Transverse colon (tissue), 4 donors: ENCODE measurements at regions not wholly inside any gene's neighbourhood (a gene's known extent, or its start where the extent isn't known, plus 50 kb on each side); places are given as distances from the start of the nearest gene placed in this dataset.
"Not testable (repeated sequence)": the region's sequence is repeated elsewhere in the genome, so short reads cannot be mapped to it uniquely, and the experiment has no call there.

ENCODE experiments used
- DNase-seq: peaks from one replicate; pipeline ENCODE4 v3.0.0-alpha.2; 2019
- H3K27ac ChIP-seq, 4 donors: fragments of 200-600 bp; sonication (generic); 2 replicates each; pipeline ENCODE4 v1.5.1; 2016 to 2018; ENCODE audit warnings: inconsistent platforms in 4 of 4
- H3K27me3 ChIP-seq: fragments of 200-600 bp; sonication (generic); 2 replicates; pipeline ENCODE4 v1.5.1; 2017; ENCODE audit warnings: inconsistent platforms
- H3K36me3 ChIP-seq, 4 donors: fragments of 200-600 bp; sonication (generic); 2 replicates each; pipeline ENCODE4 v1.5.1; 2017 to 2019; ENCODE audit warnings: inconsistent platforms in 4 of 4
- H3K4me1 ChIP-seq, 4 donors: fragments of 200-600 bp; sonication (generic); 2 replicates each; pipeline ENCODE4 v1.5.1; 2017 to 2020; ENCODE audit warnings: inconsistent platforms in 4 of 4
- H3K4me3 ChIP-seq, 4 donors: fragments of 200-600 bp; sonication (generic); 1 replicate in 1 of 4; 2 replicates in 3 of 4; pipeline versions ENCODE4 v1.5.1 to v1.6.1; 2017 to 2019; ENCODE audit warnings: inconsistent platforms in 4 of 4
- H3K9me3 ChIP-seq, 2 donors: fragments of 200-600 bp; sonication (generic); 2 replicates each; pipeline ENCODE4 v1.5.1; 2017 to 2019; ENCODE audit warnings: inconsistent platforms in 2 of 2
- EP300 ChIP-seq: sonication (generic); formaldehyde crosslinking; IDR thresholded peaks from one replicate; pipeline ENCODE4 v1.6.1; 2017; ENCODE audit warnings: antibody characterized with exemption, low read depth
- POLR2A ChIP-seq: fragments of 450-650 bp; IDR thresholded peaks from one replicate; pipeline ENCODE4 v1.6.1; 2016; ENCODE audit warnings: antibody characterized with exemption, mild to moderate bottlenecking, moderate library complexity
- POLR2AphosphoS5 ChIP-seq, 3 donors: sonication (generic); formaldehyde crosslinking; IDR thresholded peaks; one replicate each; pipeline ENCODE4 v1.6.1; 2016; ENCODE audit warnings: antibody characterized with exemption in 3 of 3
- WGBS, 2 donors: methylation state at CpG; one replicate each; pipeline ENCODE4 v1.1.5; 2018; ENCODE audit warnings: low coverage in 1 of 2; 5-methylcytosine and 5-hydroxymethylcytosine counted together
- in situ Hi-C, 4 donors: fragments of 200-750 bp; cut with MboI; loops; one replicate each; pipeline versions ENCODE4 v1.15.0 to v1.15.1; 2017; ENCODE audit warnings: low sequenced_read_pairs in 3 of 4, low pct_ligation_motif_present in 1 of 4, low pct_unique_long_range_greater_than_20kb in 1 of 4
- intact Hi-C: fragments of 100-400 bp; cut with DNase I; formaldehyde crosslinking; loops from one replicate; pipeline ENCODE4 v1.15.1; 2023; ENCODE audit warnings: low total_unique reads
- TF ChIP-seq, protein P1 (sequence below), 5 experiments: fragments of 200-600 bp in 3 of 5; fragments of 450-650 bp in 2 of 5; sonication (generic) in 3 of 5; IDR thresholded peaks; 1 replicate in 2 of 5; 2 replicates in 3 of 5; pipeline ENCODE4 v1.5.1; 2016 to 2017; ENCODE audit warnings: antibody characterized with exemption in 5 of 5, inconsistent platforms in 3 of 5, mild to moderate bottlenecking in 2 of 5, moderate library complexity in 1 of 5

GRCh38 chr13:75963302-75963701, 327.2 kb downstream of the LMO7 start:
- Histone ChIP-seq H3K4me3 (no peak overlapping the region), H3K27ac (no peak overlapping the region), H3K27me3 (no peaks in the 10 kb centered on the region), H3K36me3 (no peaks in the 10 kb centered on the region), H3K9me3 (no peaks in the 10 kb centered on the region), H3K4me1 (no peaks in the 10 kb centered on the region)
- intact Hi-C loops (no loop called here), in situ Hi-C loops (no loop called here)
- no peak for TF ChIP-seq POLR2AphosphoS5 (IDR thresholded peaks at IDR 0.05)
- TF ChIP-seq EP300, result no peak
- TF ChIP-seq, protein P1, sequence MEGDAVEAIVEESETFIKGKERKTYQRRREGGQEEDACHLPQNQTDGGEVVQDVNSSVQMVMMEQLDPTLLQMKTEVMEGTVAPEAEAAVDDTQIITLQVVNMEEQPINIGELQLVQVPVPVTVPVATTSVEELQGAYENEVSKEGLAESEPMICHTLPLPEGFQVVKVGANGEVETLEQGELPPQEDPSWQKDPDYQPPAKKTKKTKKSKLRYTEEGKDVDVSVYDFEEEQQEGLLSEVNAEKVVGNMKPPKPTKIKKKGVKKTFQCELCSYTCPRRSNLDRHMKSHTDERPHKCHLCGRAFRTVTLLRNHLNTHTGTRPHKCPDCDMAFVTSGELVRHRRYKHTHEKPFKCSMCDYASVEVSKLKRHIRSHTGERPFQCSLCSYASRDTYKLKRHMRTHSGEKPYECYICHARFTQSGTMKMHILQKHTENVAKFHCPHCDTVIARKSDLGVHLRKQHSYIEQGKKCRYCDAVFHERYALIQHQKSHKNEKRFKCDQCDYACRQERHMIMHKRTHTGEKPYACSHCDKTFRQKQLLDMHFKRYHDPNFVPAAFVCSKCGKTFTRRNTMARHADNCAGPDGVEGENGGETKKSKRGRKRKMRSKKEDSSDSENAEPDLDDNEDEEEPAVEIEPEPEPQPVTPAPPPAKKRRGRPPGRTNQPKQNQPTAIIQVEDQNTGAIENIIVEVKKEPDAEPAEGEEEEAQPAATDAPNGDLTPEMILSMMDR (IDR thresholded peaks at IDR 0.05), result no peak
- TF ChIP-seq POLR2A, result no peak
- whole genome bisulfite sequencing, 2 donors, result 65 to 92% methylated on average over 1 to 4 of the region's 4 CpGs
- no peak for DNase-seq

- intact Hi-C loops, result no loop called here
- Histone ChIP-seq H3K4me3 (no peak overlapping the region), H3K27me3 (no peaks in the 10 kb centered on the region), H3K9me3 (no peaks in the 10 kb centered on the region), H3K27ac (no peak overlapping the region), H3K4me1 (no peaks in the 10 kb centered on the region), H3K36me3 (no peaks in the 10 kb centered on the region)
- in situ Hi-C loops, result no loop called here
- no peak for DNase-seq
- TF ChIP-seq POLR2AphosphoS5 (IDR thresholded peaks at IDR 0.05) (no peak), POLR2A (no peak), EP300 (no peak)
- TF ChIP-seq, protein P1 (IDR thresholded peaks at IDR 0.05), result no peak
- WGBS, 2 donors, result 40 to 71% methylated on average over 2 of the region's 2 CpGs
Measured at GRCh38 chr13:75961911-75962310, 325.8 kb downstream of the LMO7 start.

GRCh38 chr13:75960538-75960994, 324.4 kb downstream of the LMO7 start:
- no peak for DNase-seq
- Histone ChIP-seq H3K27me3 (no peaks in the 10 kb centered on the region), H3K4me3 (no peak overlapping the region), H3K36me3 (no peaks in the 10 kb centered on the region), H3K4me1 (no peaks in the 10 kb centered on the region), H3K9me3 (no peaks in the 10 kb centered on the region), H3K27ac (no peak overlapping the region)
- intact Hi-C loops, result no loop called here
- in situ Hi-C loops, result no loop called here
- TF ChIP-seq, protein P1 (IDR thresholded peaks at IDR 0.05), result no peak
- TF ChIP-seq POLR2A (no peak), EP300 (no peak), POLR2AphosphoS5 (IDR thresholded peaks at IDR 0.05) (no peak)
- WGBS, 2 donors, result 44 to 67% methylated on average over 1 of the region's 1 CpG

DNA sequence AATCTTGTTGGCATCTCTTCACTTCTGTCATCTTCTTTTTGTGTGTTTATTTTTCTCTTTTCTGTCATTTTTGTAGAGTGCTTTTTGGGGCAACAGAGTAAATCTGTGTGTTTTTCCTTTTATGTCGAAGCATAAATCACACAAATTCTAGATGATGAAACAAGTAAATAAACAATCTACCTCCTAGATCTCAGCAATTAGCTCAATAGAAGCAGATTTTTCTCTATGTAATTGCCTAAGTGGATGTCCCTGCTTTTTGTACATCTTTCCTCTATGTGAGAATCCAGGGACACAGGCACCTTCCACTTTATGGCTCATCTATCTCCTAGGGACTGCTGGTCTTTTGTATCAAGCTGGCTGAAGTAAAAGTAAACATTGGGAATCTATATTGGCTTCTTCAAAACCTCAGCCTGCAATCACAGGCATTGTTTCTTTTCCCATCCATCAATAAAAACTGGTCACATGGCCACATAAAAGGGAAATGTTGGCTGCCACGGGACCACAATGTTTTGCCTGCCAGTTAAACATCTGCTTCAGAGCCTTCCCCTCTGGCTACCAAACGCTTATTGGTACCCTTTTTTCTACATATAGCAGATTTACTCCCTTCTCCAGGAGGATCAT, 323.8 kb downstream of the LMO7 start:
- no peak for DNase-seq
- Histone ChIP-seq H3K36me3 (no peaks in the 10 kb centered on the region), H3K9me3 (no peaks in the 10 kb centered on the region), H3K4me1 (no peaks in the 10 kb centered on the region), H3K27ac (no peak overlapping the region), H3K27me3 (no peaks in the 10 kb centered on the region), H3K4me3 (no peak overlapping the region)
- WGBS, 2 donors, result 26 to 36% methylated on average over 3 of the region's 3 CpGs
- intact Hi-C loops, result no loop called here
- TF ChIP-seq POLR2AphosphoS5 (IDR thresholded peaks at IDR 0.05), result no peak
- in situ Hi-C loops, result no loop called here

- in situ Hi-C loops, H3K36me3 ChIP-seq, H3K4me3 ChIP-seq, intact Hi-C loops, H3K4me1 ChIP-seq, H3K27me3 ChIP-seq, H3K27ac ChIP-seq, DNase-seq, H3K9me3 ChIP-seq: not testable (repeated sequence)
- 46 to 57% methylated on average over 1 to 2 of the region's 2 CpGs for WGBS, 2 donors
Measured at GRCh38 chr13:75953589-75953988, 317.5 kb downstream of the LMO7 start.
